HepG2 (cell line): ENCODE measurements at regions not wholly inside any gene's neighbourhood (a gene's known extent, or its start where the extent isn't known, plus 50 kb on each side); places are given as distances from the start of the nearest gene placed in this dataset.

ENCODE experiments used
- ATAC-seq: fragments of 200-7000 bp; cut with Tn5 transposase; 3 replicates; pipeline ENCODE4 v1.9.1; 2020; ENCODE audit warnings: mild to moderate bottlenecking, moderate library complexity
- BruUV-seq: library from RNA; stranded (reverse); fragments of 400-500 nt; replicated peaks from 2 replicates; lab custom pipeline; 2021; lab: Mats Ljungman, UMichigan
- CTCF ChIA-PET: fragments of 300-600 bp; formaldehyde crosslinking; extraction: SDS; loops from one replicate; lab custom pipeline; 2021; ENCODE audit warnings: low total read pairs, inconsistent platforms, low intra/inter-chr PET ratio; lab: Yijun Ruan, JAX
- POLR2A ChIA-PET: fragments of 350-600 bp; sonication (Branson Sonifier 250); formaldehyde crosslinking; loops from one replicate; lab custom pipeline; 2020; ENCODE audit warnings: antibody characterized with exemption, inconsistent platforms; lab: Yijun Ruan, JAX
- DNase-seq: peaks from one replicate; pipeline ENCODE4 v3.0.0-alpha.2; 2015; ENCODE audit warnings: low spot score
- FAIRE-seq: peaks from 3 replicates; lab custom pipeline; 2011; peaks lifted over from hg19 to GRCh38; lab: Jason Lieb, UNC
- H2AFZ ChIP-seq: one replicate; pipeline ENCODE4 v1.6.1; 2011; ENCODE audit warnings: low read length, inconsistent platforms
- H3K27ac ChIP-seq: fragments of 300-600 bp; 3 replicates; pipeline ENCODE4 v1.8.0; 2011; ENCODE audit warnings: mixed run types, mild to moderate bottlenecking, mixed read lengths, low read length, inconsistent platforms; ENCODE audit not compliant: insufficient read depth; ENCODE audit errors: extremely low read length
- H3K27me3 ChIP-seq, 2 experiments: fragments of 200-600 bp in 1 of 2; 2 replicates in 1 of 2; 3 replicates in 1 of 2; pipeline versions ENCODE4 v1.6.0 to v1.8.0; 2011; ENCODE audit warnings: low read length in 2 of 2, mild to moderate bottlenecking in 2 of 2, moderate library complexity in 2 of 2, inconsistent platforms in 1 of 2; ENCODE audit not compliant: insufficient read depth in 2 of 2, control insufficient read depth in 1 of 2
- H3K36me3 ChIP-seq, 2 experiments: fragments of 200-600 bp in 1 of 2; replicated peaks in 1 of 2; 2 replicates in 1 of 2; 3 replicates in 1 of 2; pipeline versions ENCODE4 v1.5.1 to v1.8.0; 2011; ENCODE audit warnings: low read length in 2 of 2, inconsistent platforms in 1 of 2; ENCODE audit not compliant: insufficient read depth in 2 of 2, control insufficient read depth in 1 of 2
- H3K4me1 ChIP-seq: 2 replicates; pipeline ENCODE4 v1.5.1; 2012; ENCODE audit warnings: low read length, inconsistent platforms; ENCODE audit not compliant: insufficient read depth
- H3K4me2 ChIP-seq: 2 replicates; pipeline ENCODE4 v1.6.0; 2011; ENCODE audit warnings: low read depth, low read length, inconsistent platforms
- H3K4me3 ChIP-seq, 3 experiments: fragments of 200-600 bp in 1 of 3; sonication (generic), shearing (Covaris generic) in 1 of 3; replicated peaks in 1 of 3; 2 replicates each; pipeline ENCODE4 v1.5.1; 2011 to 2016; ENCODE audit warnings: low read length in 3 of 3, inconsistent platforms in 2 of 3, low read depth in 2 of 3, mild to moderate bottlenecking in 2 of 3, control low read depth in 1 of 3, mixed read lengths in 1 of 3; ENCODE audit not compliant: insufficient read depth in 1 of 3
- H3K79me2 ChIP-seq: one replicate; pipeline ENCODE4 v1.6.1; 2011; ENCODE audit warnings: low read length, inconsistent platforms; ENCODE audit not compliant: insufficient read depth
- H3K9ac ChIP-seq: 2 replicates; pipeline ENCODE4 v1.6.0; 2011; ENCODE audit warnings: mild to moderate bottlenecking, low read depth, low read length, inconsistent platforms; ENCODE audit not compliant: insufficient read depth
- H3K9me3 ChIP-seq: 2 replicates; pipeline ENCODE4 v1.5.1; 2012; ENCODE audit warnings: mild to moderate bottlenecking, low read length
- H4K20me1 ChIP-seq: 2 replicates; pipeline ENCODE4 v1.6.0; 2011; ENCODE audit warnings: inconsistent platforms, mild to moderate bottlenecking, low read length, moderate library complexity; ENCODE audit not compliant: insufficient read depth
- FOXO1 ChIP-seq: sonication (generic); formaldehyde crosslinking; IDR thresholded peaks from 2 replicates; pipeline ENCODE4 v1.4.0; 2020; ENCODE audit warnings: missing genetic modification reagents
- HMGA1 ChIP-seq: sonication (generic); formaldehyde crosslinking; conservative IDR thresholded peaks from 2 replicates; pipeline ENCODE4 v1.4.0; 2020; ENCODE audit warnings: missing genetic modification reagents
- KIAA2018 ChIP-seq: sonication (generic); formaldehyde crosslinking; IDR thresholded peaks from 2 replicates; pipeline ENCODE4 v1.5.0; 2020; ENCODE audit warnings: mild to moderate bottlenecking, missing genetic modification reagents, borderline replicate concordance
- MTF2 ChIP-seq: sonication (generic); formaldehyde crosslinking; IDR thresholded peaks from 2 replicates; pipeline ENCODE4 v1.5.0; 2020; ENCODE audit warnings: missing genetic modification reagents, borderline replicate concordance
- PHF20 ChIP-seq: sonication (generic); formaldehyde crosslinking; IDR thresholded peaks from 2 replicates; pipeline ENCODE4 v1.5.0; 2020; ENCODE audit warnings: mild to moderate bottlenecking, missing genetic modification reagents
- PRDM10 ChIP-seq: sonication (generic); formaldehyde crosslinking; IDR thresholded peaks from 2 replicates; pipeline ENCODE4 v1.4.0; 2020; ENCODE audit warnings: low read depth, missing genetic modification reagents
- RFX5 ChIP-seq: IDR thresholded peaks from 2 replicates; pipeline ENCODE4 v1.6.1; 2011; ENCODE audit warnings: low read depth, low read length, improper control_type of control experiment
- TFDP2 ChIP-seq: sonication (generic); formaldehyde crosslinking; IDR thresholded peaks from 2 replicates; pipeline ENCODE4 v1.4.0; 2020; ENCODE audit warnings: missing genetic modification reagents
- ZEB1 ChIP-seq: IDR thresholded peaks from 2 replicates; pipeline ENCODE4 v1.6.1; 2012; ENCODE audit warnings: mild to moderate bottlenecking, low read depth, inconsistent platforms; ENCODE audit not compliant: insufficient replicate concordance
- ZNF275 ChIP-seq: sonication (generic); formaldehyde crosslinking; IDR thresholded peaks from 2 replicates; pipeline ENCODE4 v1.8.0; 2022; ENCODE audit warnings: missing genetic modification reagents, mild to moderate bottlenecking, inconsistent platforms, borderline replicate concordance
- ZNF883 ChIP-seq: sonication (generic); formaldehyde crosslinking; IDR thresholded peaks from 2 replicates; pipeline ENCODE4 v1.5.1; 2020; ENCODE audit warnings: mild to moderate bottlenecking, missing genetic modification reagents; ENCODE audit errors: not compliant biosample characterization
- WGBS: methylation state at CpG from one replicate; pipeline ENCODE4 v1.1.6; 2017; ENCODE audit warnings: low lambda C conversion rate; 5-methylcytosine and 5-hydroxymethylcytosine counted together
- in situ Hi-C: cut with HindIII; loops from 2 replicates; pipeline ENCODE4 v1.10.0; 2017; ENCODE audit warnings: low pct_unique_long_range_greater_than_20kb; ENCODE audit not compliant: extremely low pct_ligation_motif_present
- intact Hi-C: fragments of 100-400 bp; cut with micrococcal nuclease; formaldehyde crosslinking; loops from one replicate; pipeline ENCODE4 v1.10.0; 2022; ENCODE audit not compliant: unreplicated experiment

GRCh38 chr18:67969458-67969857, 452.9 kb upstream of the DSEL start:
- no peaks in the 10 kb centered on the region for H3K36me3 ChIP-seq
- H3K79me2 ChIP-seq, result no peaks in the 10 kb centered on the region
- H3K27ac ChIP-seq, result no peak overlapping the region
- BruUV-seq, result no TSS peak
- no peaks in the 10 kb centered on the region for H3K27me3 ChIP-seq
- no peak overlapping the region for H3K4me2 ChIP-seq
- H3K4me1 ChIP-seq, result no peaks in the 10 kb centered on the region
- no peak overlapping the region for H3K9ac ChIP-seq
- ChIA-PET POLR2A (no interaction called here), CTCF (no interaction called here)
- no peak for FAIRE-seq
- no peak overlapping the region for H3K4me3 ChIP-seq
- intact Hi-C loops (no loop called here), in situ Hi-C loops (no loop called here)
- H3K9me3 ChIP-seq, result no peaks in the 10 kb centered on the region
- no peak overlapping the region for H2AFZ ChIP-seq
- WGBS, result 26% methylated on average over 1 of the region's 1 CpG
- DNase-seq, result no peak
- no peaks in the 10 kb centered on the region for H4K20me1 ChIP-seq
- ATAC-seq, result no peak
- no peak for TF ChIP-seq KIAA2018 (CRISPR knock-in tag)
- no peak for TF ChIP-seq ZNF275 (CRISPR knock-in tag)
- no peak for TF ChIP-seq ZNF883 (CRISPR knock-in tag)
- no peak for TF ChIP-seq HMGA1
- no peak for TF ChIP-seq TFDP2 (CRISPR knock-in tag)
- TF ChIP-seq RFX5, result no peak
- TF ChIP-seq ZEB1, result no peak
- TF ChIP-seq PHF20 (CRISPR knock-in tag), result no peak
- no peak for TF ChIP-seq MTF2
- TF ChIP-seq FOXO1 (CRISPR knock-in tag), result no peak
- no peak for TF ChIP-seq PRDM10 (CRISPR knock-in tag)
